ENCODE measurements at regions not wholly inside any gene's neighbourhood (a gene's known extent, or its start where the extent isn't known, plus 50 kb on each side); places are given as distances from the start of the nearest gene placed in this dataset.
"Not testable (repeated sequence)": the region's sequence is repeated elsewhere in the genome, so short reads cannot be mapped to it uniquely, and the experiment has no call there.

GRCh38 chr7:89773611-89774010 is 380.7 kb upstream of the STEAP1 start:
- no peak for DNase-seq

GRCh38 chr7:89775459-89775858 is 378.8 kb upstream of the STEAP1 start:
- no peak for DNase-seq

GRCh38 chr7:89776980-89777379 is 377.3 kb upstream of the STEAP1 start:
- no peak for DNase-seq

- DNase-seq, result no peak
These were observed 376.8 kb upstream of the STEAP1 start for GRCh38 chr7:89777499-89777898.

- no peak for DNase-seq
These were observed 374.0 kb upstream of the STEAP1 start for GRCh38 chr7:89780291-89780690.

- no peak for DNase-seq
These were observed 357.8 kb upstream of the STEAP1 start for GRCh38 chr7:89796481-89796880.

- DNase-seq, result no peak
These were observed 356.2 kb upstream of the STEAP1 start for GRCh38 chr7:89797965-89798598.

GRCh38 chr7:89798599-89798996 is 355.7 kb upstream of the STEAP1 start:
- no peak for DNase-seq

- DNase-seq, result no peak
These were observed 353.5 kb upstream of the STEAP1 start for GRCh38 chr7:89800761-89801160.

GRCh38 chr7:89809291-89809690 is 345.0 kb upstream of the STEAP1 start:
- DNase-seq, result no peak

- DNase-seq, result no peak
These were observed 341.2 kb upstream of the STEAP1 start for GRCh38 chr7:89813081-89813480.

- peak; percentile 27 for DNase-seq
These were observed 328.1 kb upstream of the STEAP1 start for GRCh38 chr7:89826121-89826520.

- no peak for DNase-seq
These were observed 327.7 kb upstream of the STEAP1 start for GRCh38 chr7:89826557-89826956.

- DNase-seq, result peak; percentile 92
These were observed 316.8 kb upstream of the STEAP1 start for GRCh38 chr7:89837515-89837914.

- no peak for DNase-seq
These were observed 314.9 kb upstream of the STEAP1 start for GRCh38 chr7:89839329-89839728.

- DNase-seq, result no peak
These were observed 308.3 kb upstream of the STEAP1 start for GRCh38 chr7:89845952-89846351.

- DNase-seq, result no peak
These were observed 305.2 kb upstream of the STEAP1 start for GRCh38 chr7:89849052-89849451.

- not testable (repeated sequence) for DNase-seq
These were observed 297.2 kb upstream of the STEAP1 start for GRCh38 chr7:89857053-89857452.

- DNase-seq, result no peak
These were observed 296.5 kb upstream of the STEAP1 start for GRCh38 chr7:89857767-89858166.

GRCh38 chr7:89887489-89887888 is 266.8 kb upstream of the STEAP1 start:
- DNase-seq, result no peak

- DNase-seq, result peak; percentile 2
These were observed 245.5 kb upstream of the STEAP1 start for GRCh38 chr7:89908736-89909135.

GRCh38 chr7:89914711-89915110 is 239.6 kb upstream of the STEAP1 start:
- DNase-seq, result peak; percentile 3

- no peak for DNase-seq
These were observed 228.1 kb upstream of the STEAP1 start for GRCh38 chr7:89926194-89926593.

GRCh38 chr7:89926701-89927100 is 227.6 kb upstream of the STEAP1 start:
- DNase-seq, result peak; percentile 58

- no peak for DNase-seq
These were observed 226.5 kb upstream of the STEAP1 start for GRCh38 chr7:89927762-89928161.

- DNase-seq, result no peak
These were observed 225.8 kb upstream of the STEAP1 start for GRCh38 chr7:89928451-89928850.
